Activated T-cell treated with anti-CD3 and anti-CD28 coated beads, Interleukin-2, amount 50 U/mL, for 24 hours (primary cell): ENCODE measurements at regions not wholly inside any gene's neighbourhood (a gene's known extent, or its start where the extent isn't known, plus 50 kb on each side); places are given as distances from the start of the nearest gene placed in this dataset.
"Not testable (repeated sequence)": the region's sequence is repeated elsewhere in the genome, so short reads cannot be mapped to it uniquely, and the experiment has no call there.

Source experiments
- DNase-seq: peaks from one replicate; pipeline ENCODE4 v3.0.0-alpha.2; 2020
- H3K27ac Mint-ChIP-seq: 2 replicates; pipeline ENCODE4 v1.8.0; 2020; ENCODE audit warnings: mild to moderate bottlenecking, mixed read lengths
- H3K27me3 Mint-ChIP-seq: 2 replicates; pipeline ENCODE4 v1.8.0; 2020; ENCODE audit warnings: mixed read lengths
- H3K36me3 Mint-ChIP-seq: 2 replicates; pipeline ENCODE4 v1.8.0; 2020; ENCODE audit warnings: low read depth, mixed read lengths
- H3K4me1 Mint-ChIP-seq: 2 replicates; pipeline ENCODE4 v1.8.0; 2020; ENCODE audit warnings: low read depth, mixed read lengths
- H3K4me3 Mint-ChIP-seq: 2 replicates; pipeline ENCODE4 v1.8.0; 2020; ENCODE audit warnings: mild to moderate bottlenecking, moderate library complexity, mixed read lengths
- H3K9me3 Mint-ChIP-seq: 2 replicates; pipeline ENCODE4 v1.8.0; 2020; ENCODE audit warnings: mixed read lengths

DNA sequence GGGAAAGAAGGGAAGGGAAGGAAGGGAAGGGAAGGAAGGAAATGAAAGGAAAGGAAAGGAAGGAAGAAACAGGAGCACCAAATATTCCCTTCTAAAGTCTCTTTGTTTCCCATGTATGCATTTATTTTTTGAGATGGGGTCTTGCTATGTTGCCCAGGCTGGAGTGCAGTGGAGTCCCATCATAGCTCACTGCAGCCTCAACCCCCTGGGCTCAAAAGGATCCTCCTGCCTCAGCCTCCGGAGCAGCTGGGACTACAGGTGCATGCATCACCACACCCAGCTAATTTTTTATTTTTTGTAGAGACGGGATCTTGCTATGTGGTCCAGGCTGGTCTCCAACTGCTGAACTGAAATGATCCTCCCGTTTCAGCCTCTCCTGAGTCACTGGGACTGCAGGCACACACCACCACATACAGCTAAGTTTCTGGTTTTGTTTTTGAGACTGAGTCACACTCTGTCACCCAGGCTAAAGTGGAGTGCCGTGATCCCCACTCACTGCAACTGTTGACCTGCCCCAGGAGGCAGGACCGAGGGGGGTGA is 102.8 kb downstream of the CRLF2 start:
- H3K27ac Mint-ChIP-seq, result no peak overlapping the region
- no peak for DNase-seq
- peaks cover 67% of the 10 kb centered on the region for H3K27me3 Mint-ChIP-seq
- H3K36me3 Mint-ChIP-seq, result no peaks in the 10 kb centered on the region
- H3K4me1 Mint-ChIP-seq, result peaks cover 11% of the 10 kb centered on the region
- no peak overlapping the region for H3K4me3 Mint-ChIP-seq
- peaks cover 9% of the 10 kb centered on the region for H3K9me3 Mint-ChIP-seq

- Mint-ChIP-seq H3K27me3 (peaks cover 66% of the 10 kb centered on the region), H3K27ac (no peak overlapping the region), H3K9me3 (peaks cover 9% of the 10 kb centered on the region), H3K36me3 (no peaks in the 10 kb centered on the region), H3K4me3 (no peak overlapping the region), H3K4me1 (peaks cover 11% of the 10 kb centered on the region)
- DNase-seq, result no peak
Observed at GRCh38 chrX:1108501-1109445, 103.7 kb downstream of the CRLF2 start.

GRCh38 chrX:1106478-1107210 is 105.8 kb downstream of the CRLF2 start:
- peaks cover 9% of the 10 kb centered on the region for H3K9me3 Mint-ChIP-seq
- peaks cover 50% of the 10 kb centered on the region for H3K27me3 Mint-ChIP-seq
- no peak for DNase-seq
- no peaks in the 10 kb centered on the region for H3K36me3 Mint-ChIP-seq
- no peak overlapping the region for H3K27ac Mint-ChIP-seq
- H3K4me1 Mint-ChIP-seq, result peaks cover 4% of the 10 kb centered on the region
- no peak overlapping the region for H3K4me3 Mint-ChIP-seq

GRCh38 chrX:1105671-1106419 is 106.6 kb downstream of the CRLF2 start:
- Mint-ChIP-seq H3K36me3 (no peaks in the 10 kb centered on the region), H3K4me1 (no peaks in the 10 kb centered on the region), H3K27ac (no peak overlapping the region), H3K4me3 (no peak overlapping the region), H3K9me3 (peaks cover 8% of the 10 kb centered on the region), H3K27me3 (peaks cover 42% of the 10 kb centered on the region)
- DNase-seq, result no peak

- DNase-seq, H3K4me3 Mint-ChIP-seq, H3K36me3 Mint-ChIP-seq, H3K27ac Mint-ChIP-seq, H3K9me3 Mint-ChIP-seq, H3K4me1 Mint-ChIP-seq: not testable (repeated sequence)
- H3K27me3 Mint-ChIP-seq, result peaks cover 34% of the 10 kb centered on the region
Observed at GRCh38 chrX:1105031-1105430, 107.4 kb downstream of the CRLF2 start.

DNA sequence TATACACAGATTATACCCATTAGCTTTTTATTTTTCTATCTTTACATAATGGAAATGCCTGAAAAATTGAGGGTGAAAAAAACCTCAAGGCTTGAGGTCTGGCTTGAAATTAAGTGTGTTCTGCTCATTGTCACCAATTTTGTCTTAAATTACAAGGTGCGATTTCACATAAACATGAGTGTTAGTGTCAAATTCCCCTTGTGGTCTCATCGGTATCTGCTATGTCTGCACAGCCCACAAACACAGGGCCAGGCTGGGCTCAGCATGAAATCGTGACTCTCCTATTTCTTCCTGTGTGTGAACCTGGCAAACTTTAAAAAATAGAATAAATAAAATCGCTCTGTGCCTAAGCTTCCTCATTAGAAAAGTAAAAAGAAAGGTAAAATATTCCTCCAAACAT is 109.1 kb downstream of the CRLF2 start:
- no peak for DNase-seq
- H3K9me3 Mint-ChIP-seq, result no peaks in the 10 kb centered on the region
- no peak overlapping the region for H3K27ac Mint-ChIP-seq
- H3K4me1 Mint-ChIP-seq, result no peaks in the 10 kb centered on the region
- no peak overlapping the region for H3K4me3 Mint-ChIP-seq
- no peaks in the 10 kb centered on the region for H3K36me3 Mint-ChIP-seq
- H3K27me3 Mint-ChIP-seq, result peaks cover 24% of the 10 kb centered on the region

- Mint-ChIP-seq H3K36me3 (no peaks in the 10 kb centered on the region), H3K4me1 (no peaks in the 10 kb centered on the region), H3K27me3 (peaks cover 22% of the 10 kb centered on the region), H3K4me3 (no peak overlapping the region), H3K9me3 (no peaks in the 10 kb centered on the region), H3K27ac (no peak overlapping the region)
- DNase-seq, result no peak
Observed at GRCh38 chrX:1102786-1103185, 109.7 kb downstream of the CRLF2 start.

- not testable (repeated sequence) for DNase-seq, H3K9me3 Mint-ChIP-seq, H3K4me3 Mint-ChIP-seq, H3K4me1 Mint-ChIP-seq, H3K36me3 Mint-ChIP-seq, H3K27ac Mint-ChIP-seq
- H3K27me3 Mint-ChIP-seq, result peaks cover 17% of the 10 kb centered on the region
Observed at GRCh38 chrX:1102221-1102620, 110.2 kb downstream of the CRLF2 start.

- no peak for DNase-seq
- Mint-ChIP-seq H3K4me3 (no peak overlapping the region), H3K27me3 (peaks cover 7% of the 10 kb centered on the region), H3K9me3 (peaks cover 4% of the 10 kb centered on the region), H3K4me1 (no peaks in the 10 kb centered on the region), H3K27ac (no peak overlapping the region), H3K36me3 (no peaks in the 10 kb centered on the region)
Observed at GRCh38 chrX:1099146-1099770, 113.2 kb downstream of the CRLF2 start.

GRCh38 chrX:1097328-1097727 is 115.1 kb downstream of the CRLF2 start:
- H3K27ac Mint-ChIP-seq, result no peak overlapping the region
- no peak for DNase-seq
- H3K4me3 Mint-ChIP-seq, result no peak overlapping the region
- peaks cover 4% of the 10 kb centered on the region for H3K9me3 Mint-ChIP-seq
- H3K27me3 Mint-ChIP-seq, result peaks cover 3% of the 10 kb centered on the region
- no peaks in the 10 kb centered on the region for H3K36me3 Mint-ChIP-seq
- peaks cover 10% of the 10 kb centered on the region for H3K4me1 Mint-ChIP-seq

DNA sequence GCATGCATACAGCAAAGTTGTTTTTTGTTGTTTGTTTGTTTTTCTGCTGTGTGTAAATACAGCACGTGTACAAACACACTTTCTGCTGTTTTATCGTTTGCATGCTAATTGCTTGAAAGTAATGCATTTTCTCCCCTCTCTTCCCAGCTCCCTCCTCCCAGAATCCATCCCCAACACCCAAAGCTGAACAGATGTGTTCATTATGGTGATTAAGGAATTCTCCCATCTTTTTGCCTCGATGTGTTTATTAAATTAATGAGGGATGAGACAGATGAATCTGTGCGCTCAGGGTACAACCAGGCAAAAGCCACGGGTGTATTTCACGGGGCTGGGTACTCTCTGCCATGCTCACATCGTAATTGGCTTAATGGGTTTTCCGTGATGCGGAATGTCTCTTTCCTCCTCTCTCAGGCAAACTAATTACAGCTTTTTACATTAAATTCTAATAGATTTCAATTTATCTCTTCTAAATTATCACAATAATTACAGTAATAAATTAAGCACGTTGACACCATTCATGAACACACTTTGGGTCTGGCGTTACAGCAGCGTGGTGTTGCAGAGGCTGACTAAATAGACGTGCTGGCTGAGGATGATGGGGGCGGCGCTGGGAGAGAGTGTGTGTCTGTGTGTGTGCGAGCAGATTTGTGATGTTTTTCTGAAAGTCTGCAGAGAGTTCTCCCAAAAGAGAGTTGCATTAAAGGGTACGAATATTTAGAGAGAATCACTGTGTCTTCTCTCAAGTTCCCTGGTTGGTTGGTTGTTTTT is 117.7 kb downstream of the CRLF2 start:
- no peak for DNase-seq
- Mint-ChIP-seq H3K9me3 (peaks cover 4% of the 10 kb centered on the region), H3K4me3 (no peak overlapping the region), H3K36me3 (no peaks in the 10 kb centered on the region), H3K4me1 (peaks cover 10% of the 10 kb centered on the region), H3K27ac (no peak overlapping the region), H3K27me3 (peaks cover 3% of the 10 kb centered on the region)

DNA sequence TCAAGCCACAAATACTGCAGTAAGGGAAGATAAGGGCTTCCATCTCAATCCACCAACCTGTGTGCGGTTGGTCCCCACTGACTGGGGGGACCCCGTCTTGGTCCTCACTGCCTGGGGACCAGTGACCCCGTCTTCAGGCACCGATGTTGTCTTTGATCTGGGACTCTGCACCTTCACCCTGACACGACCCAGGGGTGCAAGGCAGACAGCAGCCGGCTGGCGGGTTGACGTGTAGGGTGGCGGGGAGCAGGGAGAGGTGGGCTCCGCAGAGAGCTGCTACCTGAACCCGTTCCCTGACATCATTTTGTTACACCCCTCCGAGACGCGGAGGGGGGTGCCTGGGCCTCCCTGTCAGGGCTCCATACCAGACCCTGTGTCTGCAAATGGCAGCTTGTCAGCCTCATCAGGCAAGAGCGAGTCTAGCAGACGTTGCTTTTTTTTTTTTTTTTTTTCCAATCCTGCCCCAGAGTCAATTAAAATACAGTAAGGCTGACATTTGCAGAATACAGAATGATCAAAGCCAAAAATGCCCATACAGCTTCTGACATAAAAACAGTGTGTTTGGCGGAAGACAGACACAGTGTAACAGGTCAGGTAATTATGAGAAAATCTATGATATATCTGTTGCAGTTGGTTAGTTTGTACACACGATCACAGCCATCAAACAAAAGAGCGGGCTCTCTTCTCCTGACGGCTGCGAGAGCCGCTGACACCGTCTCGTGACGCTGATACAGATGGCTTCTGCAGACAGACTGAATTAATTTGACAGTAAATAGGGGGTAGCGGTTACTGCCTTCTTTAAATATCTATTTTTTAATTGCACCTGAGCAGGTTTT is 118.6 kb downstream of the CRLF2 start:
- H3K4me1 Mint-ChIP-seq, result peaks cover 10% of the 10 kb centered on the region
- DNase-seq, result no peak
- H3K4me3 Mint-ChIP-seq, result peak overlapping the region; percentile 67
- H3K36me3 Mint-ChIP-seq, result no peaks in the 10 kb centered on the region
- peak overlapping the region; percentile 88 for H3K27ac Mint-ChIP-seq
- peaks cover 2% of the 10 kb centered on the region for H3K27me3 Mint-ChIP-seq
- peaks cover 4% of the 10 kb centered on the region for H3K9me3 Mint-ChIP-seq

- H3K9me3 Mint-ChIP-seq, result peaks cover 4% of the 10 kb centered on the region
- peaks cover 10% of the 10 kb centered on the region for H3K4me1 Mint-ChIP-seq
- H3K36me3 Mint-ChIP-seq, result no peaks in the 10 kb centered on the region
- H3K27ac Mint-ChIP-seq, result peak overlapping the region; percentile 88
- DNase-seq, result peak; percentile 42
- peak overlapping the region; percentile 67 for H3K4me3 Mint-ChIP-seq
- no peaks in the 10 kb centered on the region for H3K27me3 Mint-ChIP-seq
Observed at GRCh38 chrX:1093121-1093520, 119.3 kb downstream of the CRLF2 start.
